GM21786 (cell line): ENCODE measurements at regions not wholly inside any gene's neighbourhood (a gene's known extent, or its start where the extent isn't known, plus 50 kb on each side); places are given as distances from the start of the nearest gene placed in this dataset.

ENCODE experiments used
- ATAC-seq: cut with Tn5 transposase; IDR thresholded peaks from one replicate; pipeline ENCODE4 v1.9.1; 2021; ENCODE audit not compliant: unreplicated experiment

DNA sequence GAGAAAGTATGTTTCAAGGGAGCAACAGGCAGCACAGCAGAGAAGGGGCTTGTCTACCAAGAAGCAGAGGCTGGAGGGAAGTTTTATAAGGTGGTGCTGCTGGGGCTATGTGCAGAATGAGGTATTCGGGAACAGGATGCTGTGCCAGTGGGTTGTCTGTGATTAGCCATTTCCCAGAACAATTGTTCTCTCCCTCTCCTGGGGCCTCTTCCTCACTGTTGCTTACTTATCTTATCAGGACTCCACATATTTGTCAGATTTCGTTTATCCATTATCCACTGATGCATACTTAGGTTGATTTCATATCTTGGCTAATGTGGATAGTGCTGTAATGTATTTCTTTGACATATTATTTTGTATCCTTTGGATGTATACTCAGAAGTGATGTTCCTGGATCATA is 195.1 kb upstream of the RTL1 start:
- ATAC-seq = no peak

DNA sequence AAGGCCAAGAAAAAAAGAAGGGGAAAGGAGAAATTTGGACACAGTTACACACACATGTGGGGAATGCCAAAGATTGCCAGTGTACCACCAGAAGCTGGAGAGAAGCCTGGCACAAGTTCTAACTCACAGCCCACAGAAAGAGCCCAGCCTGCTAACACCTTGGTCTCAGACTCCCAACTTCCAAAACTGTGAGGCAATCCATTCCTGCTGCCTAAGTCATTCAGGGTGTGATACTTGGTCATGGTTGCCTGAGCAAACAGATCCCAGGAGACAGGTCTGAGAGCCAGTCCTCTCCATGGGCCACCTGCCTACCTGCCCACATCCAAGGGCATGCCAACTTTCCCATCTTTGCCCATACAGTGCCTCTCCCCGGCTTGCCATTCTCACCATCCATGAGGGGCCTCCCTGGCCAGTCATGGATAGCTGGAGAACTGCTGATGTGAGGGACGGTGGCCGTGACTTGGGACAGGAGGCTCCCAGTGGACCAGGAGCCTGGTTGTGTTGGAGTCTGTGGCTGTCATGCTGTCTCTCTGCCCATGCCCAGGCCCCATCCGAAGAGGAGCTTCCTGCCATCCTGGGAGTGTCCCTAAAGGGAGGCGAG is 198.0 kb upstream of the RTL1 start:
- no peak for ATAC-seq

DNA sequence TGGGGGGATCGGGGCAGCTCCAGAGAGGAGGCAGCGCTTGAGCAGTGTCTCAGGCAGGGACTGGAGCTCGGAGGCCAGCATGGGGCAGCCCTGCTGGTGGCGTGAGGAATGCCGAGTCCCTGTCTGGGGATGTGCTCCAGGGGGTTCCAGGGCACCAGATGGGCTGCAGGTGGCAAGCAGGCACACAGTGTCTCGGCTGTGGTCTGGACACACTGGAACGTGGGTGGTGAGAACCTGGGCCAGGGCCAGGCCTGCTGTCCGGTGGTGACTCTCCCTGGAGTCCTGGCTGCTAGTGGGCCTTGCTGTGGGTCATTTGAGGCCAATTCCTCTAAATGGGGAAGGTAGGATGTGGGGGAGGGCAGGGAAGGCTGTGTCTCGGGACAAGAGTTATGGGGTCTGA is 199.4 kb upstream of the RTL1 start:
- ATAC-seq = no peak

- ATAC-seq = no peak
These were observed 199.9 kb upstream of the RTL1 start for GRCh38 chr14:101103321-101103901.

GRCh38 chr14:101104485-101104884 is 201.0 kb upstream of the RTL1 start:
- no peak for ATAC-seq

DNA sequence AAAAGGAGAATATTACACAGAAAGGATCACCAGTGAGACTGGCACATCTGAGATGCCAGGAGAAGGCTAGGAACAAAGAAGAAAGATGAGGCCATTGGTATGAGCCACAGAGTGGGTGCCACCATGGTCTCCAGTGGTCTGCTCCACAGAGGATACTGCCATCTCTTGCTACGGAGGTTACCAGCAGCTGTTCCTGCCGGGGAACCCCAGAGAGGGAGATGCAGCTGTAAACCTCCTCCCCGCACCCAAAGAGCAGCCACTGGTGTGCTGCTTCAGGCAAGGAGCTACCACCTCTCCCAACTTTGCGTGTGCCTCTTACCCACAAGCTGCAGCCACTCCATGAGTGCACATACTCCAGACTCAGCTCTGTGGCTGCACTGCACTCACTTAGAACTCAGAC is 201.5 kb upstream of the RTL1 start:
- no peak for ATAC-seq

DNA sequence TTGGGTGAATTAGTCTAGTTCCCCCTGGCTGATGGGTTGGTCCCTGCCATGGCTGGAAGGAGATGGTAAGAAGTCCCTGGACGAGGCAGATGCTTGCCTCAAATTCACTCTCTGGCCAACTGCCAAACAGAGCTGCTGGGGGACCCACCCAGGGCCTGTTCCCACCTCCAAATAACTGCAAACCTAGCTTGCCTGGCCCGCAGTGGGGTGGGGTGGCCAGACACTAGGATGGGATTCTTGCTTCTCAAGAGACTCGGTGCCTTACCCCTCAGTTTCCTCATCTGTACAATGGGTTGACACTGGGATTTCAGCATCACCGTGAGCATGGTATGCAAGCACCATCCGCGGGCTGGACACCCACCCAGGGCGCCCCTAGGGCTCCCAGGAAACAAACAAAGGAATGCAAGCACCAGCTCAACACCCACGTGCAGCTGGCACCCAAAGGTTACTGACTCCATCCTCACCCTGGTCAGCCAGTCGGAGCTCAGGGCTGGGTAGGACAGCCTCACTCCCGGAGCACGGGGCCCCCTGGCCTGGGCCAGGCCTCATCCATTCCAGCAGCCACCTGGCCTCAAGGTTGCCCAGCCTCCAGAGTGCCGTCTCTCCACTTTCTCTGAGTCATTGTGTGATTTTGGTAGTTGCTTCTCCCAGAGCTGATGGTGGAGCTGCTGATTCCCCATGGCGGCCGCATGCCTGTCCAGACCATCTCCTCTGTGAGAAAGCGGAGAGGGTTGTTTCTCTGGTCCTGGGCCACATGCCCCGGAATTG is 205.2 kb upstream of the RTL1 start:
- no peak for ATAC-seq

- ATAC-seq = no peak
These were observed 205.8 kb upstream of the RTL1 start for GRCh38 chr14:101109347-101109638.

DNA sequence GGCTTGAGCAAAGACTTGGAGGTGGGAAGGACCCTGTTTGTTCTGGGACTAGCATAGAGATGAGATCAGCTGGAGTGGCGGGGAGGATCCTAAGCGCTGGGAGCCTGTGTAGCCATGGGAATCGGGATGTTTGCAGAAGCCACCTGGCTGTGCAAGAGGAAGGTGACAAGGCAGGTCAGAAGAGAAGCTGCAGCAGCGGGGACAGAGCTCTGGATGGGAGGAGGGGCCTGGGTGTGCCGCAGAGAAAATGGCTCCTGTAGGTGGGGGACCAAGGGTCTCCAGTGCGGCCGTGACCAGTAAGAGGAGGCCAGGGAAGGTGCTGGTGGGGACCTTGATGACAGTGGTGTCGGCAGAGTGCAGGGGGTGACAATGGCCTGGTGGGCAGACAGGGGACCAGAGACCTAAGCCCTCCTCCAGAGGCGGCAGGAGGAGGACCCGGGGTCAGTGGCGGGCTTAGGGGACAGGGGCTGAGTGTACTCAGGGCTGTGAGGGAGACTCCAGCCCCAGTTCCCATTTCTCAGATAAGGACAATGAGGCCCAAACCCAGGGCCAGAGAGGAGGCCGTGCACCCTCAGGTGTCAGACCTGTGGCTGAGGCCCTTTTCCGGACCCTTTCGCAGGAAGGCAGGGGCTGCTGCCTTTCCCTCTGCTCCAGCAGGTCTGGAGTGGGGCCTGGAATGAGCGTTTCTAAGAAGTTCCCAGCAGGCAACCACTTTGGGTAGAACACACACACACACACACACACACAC is 206.6 kb upstream of the RTL1 start:
- no peak for ATAC-seq

- no peak for ATAC-seq
These were observed 207.5 kb upstream of the RTL1 start for GRCh38 chr14:101110729-101111619.

DNA sequence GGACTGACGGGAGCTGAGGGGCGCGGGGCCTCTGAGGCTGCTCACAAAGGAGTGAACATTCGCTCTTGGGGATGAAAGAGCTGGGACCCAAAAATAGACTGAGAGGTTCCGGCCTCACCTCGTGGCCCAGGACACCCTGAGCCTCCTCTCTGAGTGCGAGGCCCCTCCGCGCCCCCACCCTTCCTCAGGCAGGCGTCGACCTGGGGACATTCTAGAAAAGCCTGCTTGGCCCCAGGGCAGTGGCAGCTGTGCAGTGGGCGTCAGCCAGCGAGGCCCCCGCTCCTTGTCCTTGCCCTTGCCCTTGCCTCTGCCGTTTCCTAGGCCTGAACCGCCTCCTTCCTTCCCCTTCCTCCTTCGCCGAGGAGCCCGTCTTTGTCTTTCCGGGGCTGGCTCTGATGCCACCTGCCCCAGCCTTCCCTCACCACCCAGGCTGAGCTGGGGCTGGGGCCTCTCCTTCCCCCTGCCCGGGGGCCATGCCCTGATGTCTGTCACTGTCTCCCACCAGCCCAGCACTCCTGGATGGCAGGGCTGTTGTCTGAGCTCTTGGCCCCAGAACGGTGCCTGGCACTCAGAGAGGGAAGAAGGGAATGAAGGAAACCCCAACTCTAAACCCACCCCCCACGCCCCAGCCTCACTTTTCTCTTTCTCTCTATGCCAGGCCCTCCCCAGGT is 208.2 kb upstream of the RTL1 start:
- ATAC-seq = no peak

GRCh38 chr14:101112351-101113107 is 209.0 kb upstream of the RTL1 start:
- no peak for ATAC-seq

GRCh38 chr14:101113108-101113612 is 209.6 kb upstream of the RTL1 start:
- ATAC-seq = no peak

GRCh38 chr14:101113835-101114725 is 210.6 kb upstream of the RTL1 start:
- no peak for ATAC-seq

- no peak for ATAC-seq
These were observed 211.4 kb upstream of the RTL1 start for GRCh38 chr14:101114726-101115515.

DNA sequence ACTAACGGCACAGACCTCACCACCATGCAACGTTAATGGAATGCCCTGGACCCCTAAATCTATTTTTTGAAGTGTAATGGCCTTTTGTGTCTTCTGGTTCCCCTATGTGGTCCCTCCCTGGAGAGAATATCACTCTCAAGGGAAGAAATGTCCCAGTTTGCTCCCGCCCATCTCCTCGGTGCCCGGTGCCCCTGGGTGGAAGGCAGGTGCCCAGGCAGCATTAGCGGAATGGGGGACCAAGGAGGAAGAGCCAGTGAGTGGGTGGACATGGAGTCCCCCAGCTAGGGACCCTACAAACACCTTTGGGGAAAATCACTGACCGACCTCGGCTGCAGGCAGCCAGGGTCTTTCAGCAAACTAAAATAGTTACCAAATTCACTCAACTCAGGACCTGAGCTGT is 212.1 kb upstream of the RTL1 start:
- no peak for ATAC-seq

DNA sequence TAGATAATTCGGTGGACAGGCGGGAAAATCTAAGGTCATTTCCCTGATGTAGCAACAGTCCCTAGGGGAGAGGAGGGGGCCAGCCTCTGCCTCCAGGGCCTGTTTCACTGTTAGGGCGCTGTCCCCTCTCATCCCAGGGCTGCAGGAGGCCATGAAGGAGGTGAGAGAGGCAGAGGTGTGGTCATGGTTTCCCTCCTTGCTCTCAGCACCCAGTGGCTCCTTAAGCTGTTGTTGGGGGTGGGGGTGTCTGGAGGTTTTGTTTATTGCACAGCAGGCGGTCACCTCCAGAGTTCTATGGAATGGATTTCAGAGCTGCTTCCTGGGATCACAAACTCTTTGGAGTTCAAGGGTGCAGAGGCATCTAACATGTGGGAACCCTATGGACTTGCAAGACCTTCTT is 212.5 kb upstream of the RTL1 start:
- no peak for ATAC-seq
